ENCODE measurements at regions not wholly inside any gene's neighbourhood (a gene's known extent, or its start where the extent isn't known, plus 50 kb on each side); places are given as distances from the start of the nearest gene placed in this dataset.

GRCh38 chr10:6333086-6333485, 130.4 kb downstream of the PFKFB3 start:
- TF ChIP-seq, protein P1, sequence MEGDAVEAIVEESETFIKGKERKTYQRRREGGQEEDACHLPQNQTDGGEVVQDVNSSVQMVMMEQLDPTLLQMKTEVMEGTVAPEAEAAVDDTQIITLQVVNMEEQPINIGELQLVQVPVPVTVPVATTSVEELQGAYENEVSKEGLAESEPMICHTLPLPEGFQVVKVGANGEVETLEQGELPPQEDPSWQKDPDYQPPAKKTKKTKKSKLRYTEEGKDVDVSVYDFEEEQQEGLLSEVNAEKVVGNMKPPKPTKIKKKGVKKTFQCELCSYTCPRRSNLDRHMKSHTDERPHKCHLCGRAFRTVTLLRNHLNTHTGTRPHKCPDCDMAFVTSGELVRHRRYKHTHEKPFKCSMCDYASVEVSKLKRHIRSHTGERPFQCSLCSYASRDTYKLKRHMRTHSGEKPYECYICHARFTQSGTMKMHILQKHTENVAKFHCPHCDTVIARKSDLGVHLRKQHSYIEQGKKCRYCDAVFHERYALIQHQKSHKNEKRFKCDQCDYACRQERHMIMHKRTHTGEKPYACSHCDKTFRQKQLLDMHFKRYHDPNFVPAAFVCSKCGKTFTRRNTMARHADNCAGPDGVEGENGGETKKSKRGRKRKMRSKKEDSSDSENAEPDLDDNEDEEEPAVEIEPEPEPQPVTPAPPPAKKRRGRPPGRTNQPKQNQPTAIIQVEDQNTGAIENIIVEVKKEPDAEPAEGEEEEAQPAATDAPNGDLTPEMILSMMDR (IDR thresholded peaks at IDR 0.05 in 2 of 3, conservative IDR thresholded peaks at IDR 0.05 in 1 of 3; ENCODE audit: borderline replicate concordance in 1 of 3, insufficient read depth in 1 of 3, low read depth in 2 of 3, low read length in 2 of 3), result no peak
- TF ChIP-seq, protein P2, sequence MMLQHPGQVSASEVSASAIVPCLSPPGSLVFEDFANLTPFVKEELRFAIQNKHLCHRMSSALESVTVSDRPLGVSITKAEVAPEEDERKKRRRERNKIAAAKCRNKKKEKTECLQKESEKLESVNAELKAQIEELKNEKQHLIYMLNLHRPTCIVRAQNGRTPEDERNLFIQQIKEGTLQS (IDR thresholded peaks at IDR 0.05), result no peak
- TF ChIP-seq POLR2A (IDR thresholded peaks at IDR 0.05; ENCODE audit: borderline replicate concordance, extremely low read depth, insufficient read depth, insufficient read length) (no peak), EZH2 (IDR thresholded peaks at IDR 0.05) (no peak), EZH2phosphoT487 (IDR thresholded peaks at IDR 0.05; ENCODE audit: borderline replicate concordance) (no peak), YY1 (IDR thresholded peaks at IDR 0.05; ENCODE audit: extremely low read depth, insufficient replicate concordance, low read depth, low read length) (no peak), REST (IDR thresholded peaks at IDR 0.05; ENCODE audit: low read depth) (no peak), POLR2AphosphoS5 (IDR thresholded peaks at IDR 0.05; ENCODE audit: low read depth, low read length) (no peak), SIN3A (IDR thresholded peaks at IDR 0.05; ENCODE audit: low read depth) (no peak)
- TF ChIP-seq, protein P3, sequence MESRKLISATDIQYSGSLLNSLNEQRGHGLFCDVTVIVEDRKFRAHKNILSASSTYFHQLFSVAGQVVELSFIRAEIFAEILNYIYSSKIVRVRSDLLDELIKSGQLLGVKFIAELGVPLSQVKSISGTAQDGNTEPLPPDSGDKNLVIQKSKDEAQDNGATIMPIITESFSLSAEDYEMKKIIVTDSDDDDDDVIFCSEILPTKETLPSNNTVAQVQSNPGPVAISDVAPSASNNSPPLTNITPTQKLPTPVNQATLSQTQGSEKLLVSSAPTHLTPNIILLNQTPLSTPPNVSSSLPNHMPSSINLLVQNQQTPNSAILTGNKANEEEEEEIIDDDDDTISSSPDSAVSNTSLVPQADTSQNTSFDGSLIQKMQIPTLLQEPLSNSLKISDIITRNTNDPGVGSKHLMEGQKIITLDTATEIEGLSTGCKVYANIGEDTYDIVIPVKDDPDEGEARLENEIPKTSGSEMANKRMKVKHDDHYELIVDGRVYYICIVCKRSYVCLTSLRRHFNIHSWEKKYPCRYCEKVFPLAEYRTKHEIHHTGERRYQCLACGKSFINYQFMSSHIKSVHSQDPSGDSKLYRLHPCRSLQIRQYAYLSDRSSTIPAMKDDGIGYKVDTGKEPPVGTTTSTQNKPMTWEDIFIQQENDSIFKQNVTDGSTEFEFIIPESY (IDR thresholded peaks at IDR 0.05; ENCODE audit: extremely low read depth, insufficient replicate concordance, low read length), result no peak

Data from HCT116 (cell line).